NCI-H2029 (cell line): ENCODE measurements at regions not wholly inside any gene's neighbourhood (a gene's known extent, or its start where the extent isn't known, plus 50 kb on each side); places are given as distances from the start of the nearest gene placed in this dataset.
"Not testable (repeated sequence)": the region's sequence is repeated elsewhere in the genome, so short reads cannot be mapped to it uniquely, and the experiment has no call there.

Source experiments
- DNase-seq: peaks from one replicate; lab custom pipeline; 2025; lab: John Stamatoyannopoulos, UW

GRCh38 chr3:63096248-63097058, 181.7 kb upstream of the SYNPR start:
- DNase-seq: no peak

GRCh38 chr3:63097396-63097795, 180.7 kb upstream of the SYNPR start:
- DNase-seq: no peak

- DNase-seq: no peak
Observed at GRCh38 chr3:63116922-63117321, 161.2 kb upstream of the SYNPR start.

- DNase-seq: no peak
Observed at GRCh38 chr3:63124090-63124489, 154.0 kb upstream of the SYNPR start.

- no peak for DNase-seq
Observed at GRCh38 chr3:63126530-63126929, 151.6 kb upstream of the SYNPR start.

- DNase-seq: no peak
Observed at GRCh38 chr3:63128380-63128779, 149.7 kb upstream of the SYNPR start.

GRCh38 chr3:63130625-63131024, 147.5 kb upstream of the SYNPR start:
- DNase-seq: no peak

- DNase-seq: no peak
Observed at GRCh38 chr3:63132461-63133250, 145.5 kb upstream of the SYNPR start.

- peak; percentile 12 for DNase-seq
Observed at GRCh38 chr3:63135367-63135766, 142.7 kb upstream of the SYNPR start.

GRCh38 chr3:63136249-63136648, 141.9 kb upstream of the SYNPR start:
- not testable (repeated sequence) for DNase-seq

GRCh38 chr3:63142681-63143080, 135.4 kb upstream of the SYNPR start:
- DNase-seq: no peak

GRCh38 chr3:63146154-63146553, 132.0 kb upstream of the SYNPR start:
- no peak for DNase-seq

GRCh38 chr3:63150880-63151279, 127.2 kb upstream of the SYNPR start:
- DNase-seq: no peak

GRCh38 chr3:63151897-63152296, 126.2 kb upstream of the SYNPR start:
- DNase-seq: no peak

- no peak for DNase-seq
Observed at GRCh38 chr3:63159764-63160163, 118.3 kb upstream of the SYNPR start.

- no peak for DNase-seq
Observed at GRCh38 chr3:63167113-63167512, 111.0 kb upstream of the SYNPR start.

GRCh38 chr3:63168179-63168578, 109.9 kb upstream of the SYNPR start:
- DNase-seq: no peak

GRCh38 chr3:63179862-63180522, 98.1 kb upstream of the SYNPR start:
- no peak for DNase-seq

- peak; percentile 5 for DNase-seq
Observed at GRCh38 chr3:63192248-63192647, 85.9 kb upstream of the SYNPR start.

GRCh38 chr3:63193647-63194046, 84.5 kb upstream of the SYNPR start:
- peak; percentile 47 for DNase-seq

- no peak for DNase-seq
Observed at GRCh38 chr3:63199606-63200005, 78.5 kb upstream of the SYNPR start.

GRCh38 chr3:63202529-63202928, 75.6 kb upstream of the SYNPR start:
- no peak for DNase-seq

- no peak for DNase-seq
Observed at GRCh38 chr3:63207066-63207590, 71.0 kb upstream of the SYNPR start.
